OCI-LY1 (cell line): ENCODE measurements at regions not wholly inside any gene's neighbourhood (a gene's known extent, or its start where the extent isn't known, plus 50 kb on each side); places are given as distances from the start of the nearest gene placed in this dataset.

ENCODE experiments used
- H2AFZ ChIP-seq: fragments of 200-600 bp; sonication (generic), shearing (Covaris generic); 2 replicates; pipeline ENCODE4 v1.6.0; 2014; ENCODE audit warnings: antibody characterized with exemption, mild to moderate bottlenecking, low read length
- H3F3A ChIP-seq: fragments of 200-600 bp; sonication (generic), shearing (Covaris generic); 2 replicates; pipeline ENCODE4 v1.6.0; 2014; ENCODE audit warnings: mild to moderate bottlenecking, antibody characterized with exemption, low read length, moderate library complexity; ENCODE audit not compliant: insufficient read depth
- H3K27ac ChIP-seq: fragments of 200-600 bp; sonication (generic); 2 replicates; pipeline ENCODE4 v1.5.1; 2014; ENCODE audit warnings: low read length, mixed run types, mild to moderate bottlenecking, low read depth; ENCODE audit not compliant: poor library complexity, severe bottlenecking
- H3K27me3 ChIP-seq: fragments of 200-600 bp; sonication (generic); 2 replicates; pipeline ENCODE4 v1.6.0; 2014; ENCODE audit warnings: antibody characterized with exemption, mild to moderate bottlenecking, low read length, moderate library complexity; ENCODE audit not compliant: insufficient read depth
- H3K36me3 ChIP-seq: fragments of 200-600 bp; sonication (generic); 2 replicates; pipeline ENCODE4 v1.6.1; 2014; ENCODE audit warnings: mild to moderate bottlenecking, antibody characterized with exemption, low read length, moderate library complexity, mixed read lengths; ENCODE audit not compliant: insufficient read depth
- H3K4me1 ChIP-seq: fragments of 200-600 bp; sonication (generic); 2 replicates; pipeline ENCODE4 v1.5.1; 2014; ENCODE audit warnings: mild to moderate bottlenecking, low read length, moderate library complexity; ENCODE audit not compliant: insufficient read depth, severe bottlenecking
- H3K4me2 ChIP-seq: fragments of 200-600 bp; sonication (generic), shearing (Covaris generic); 2 replicates; pipeline ENCODE4 v1.6.1; 2014; ENCODE audit warnings: low read length
- H3K4me3 ChIP-seq: fragments of 200-600 bp; sonication (generic); 2 replicates; pipeline ENCODE4 v1.5.1; 2014; ENCODE audit warnings: low read length, low read depth, mild to moderate bottlenecking, mixed read lengths; ENCODE audit not compliant: poor library complexity, severe bottlenecking
- H3K79me2 ChIP-seq: fragments of 200-600 bp; shearing (Covaris generic); 2 replicates; pipeline ENCODE4 v1.6.1; 2016; ENCODE audit warnings: mixed run types, low read length, mixed read lengths; ENCODE audit not compliant: insufficient read depth
- H3K9ac ChIP-seq: fragments of 200-600 bp; sonication (generic), shearing (Covaris generic); 2 replicates; pipeline ENCODE4 v1.6.1; 2014; ENCODE audit warnings: mild to moderate bottlenecking, low read length, mixed read lengths
- H3K9me2 ChIP-seq: fragments of 200-600 bp; sonication (generic), shearing (Covaris generic); 2 replicates; pipeline ENCODE4 v1.6.1; 2014; ENCODE audit warnings: low read depth, mild to moderate bottlenecking, low read length, mixed read lengths
- H3K9me3 ChIP-seq: fragments of 200-600 bp; shearing (Covaris generic); 2 replicates; pipeline ENCODE4 v1.6.1; 2014; ENCODE audit warnings: low read length, mixed read lengths
- H4K20me1 ChIP-seq: fragments of 200-600 bp; sonication (generic), shearing (Covaris generic); 2 replicates; pipeline ENCODE4 v1.6.0; 2016; ENCODE audit warnings: mild to moderate bottlenecking, low read length; ENCODE audit not compliant: insufficient read depth
- CTCF ChIP-seq: fragments of 200-600 bp; sonication (generic), shearing (Covaris generic); IDR thresholded peaks from 2 replicates; pipeline ENCODE4 v1.5.1; 2017; ENCODE audit warnings: mild to moderate bottlenecking, antibody characterized with exemption, low read length, moderate library complexity, mixed read lengths
- EZH2 ChIP-seq: fragments of 200-600 bp; sonication (generic), shearing (Covaris generic); IDR thresholded peaks from 2 replicates; pipeline ENCODE4 v1.8.0; 2017; ENCODE audit warnings: borderline replicate concordance, mixed run types, mild to moderate bottlenecking, antibody characterized with exemption, low read length, moderate library complexity, mixed read lengths

GRCh38 chrX:96140796-96141195 is 543.8 kb upstream of the DIAPH2 start:
- Histone ChIP-seq H3K27me3 (no peaks in the 10 kb centered on the region), H3K36me3 (no peaks in the 10 kb centered on the region), H3K9ac (no peak overlapping the region), H3K4me2 (no peak overlapping the region), H4K20me1 (no peaks in the 10 kb centered on the region), H3K27ac (no peak overlapping the region), H3K4me3 (no peak overlapping the region), H3K4me1 (no peaks in the 10 kb centered on the region), H3K9me2 (no peaks in the 10 kb centered on the region), H2AFZ (no peak overlapping the region), H3K79me2 (no peaks in the 10 kb centered on the region), H3F3A (no peaks in the 10 kb centered on the region), H3K9me3 (no peaks in the 10 kb centered on the region)
- TF ChIP-seq CTCF (no peak), EZH2 (no peak)

DNA sequence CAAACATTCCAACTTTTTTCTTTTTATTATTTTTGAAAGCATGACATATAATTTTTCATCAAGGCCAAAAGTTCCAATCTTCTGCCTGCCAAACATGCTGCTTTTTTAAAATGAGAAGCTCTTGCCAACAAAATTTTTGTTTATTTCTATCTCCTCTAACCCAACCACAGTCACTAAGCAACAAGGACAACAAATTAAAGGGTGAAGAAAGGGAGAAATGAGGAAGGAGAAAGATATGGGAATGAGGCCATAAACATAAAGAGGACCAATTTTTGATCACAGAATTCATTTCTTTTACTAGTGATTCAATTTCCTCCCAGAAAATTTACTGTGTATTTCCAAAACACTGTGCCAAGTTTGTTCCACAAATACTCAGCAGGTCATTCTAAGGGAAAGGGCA is 537.0 kb upstream of the DIAPH2 start:
- no peak overlapping the region for H2AFZ ChIP-seq
- H3K4me2 ChIP-seq, result no peak overlapping the region
- no peaks in the 10 kb centered on the region for H3K4me1 ChIP-seq
- H4K20me1 ChIP-seq, result no peaks in the 10 kb centered on the region
- no peaks in the 10 kb centered on the region for H3K9me3 ChIP-seq
- TF ChIP-seq CTCF (no peak), EZH2 (no peak)
- no peaks in the 10 kb centered on the region for H3K79me2 ChIP-seq
- no peaks in the 10 kb centered on the region for H3F3A ChIP-seq
- H3K9ac ChIP-seq, result no peak overlapping the region
- H3K9me2 ChIP-seq, result no peaks in the 10 kb centered on the region
- no peak overlapping the region for H3K27ac ChIP-seq
- H3K36me3 ChIP-seq, result no peaks in the 10 kb centered on the region
- no peak overlapping the region for H3K4me3 ChIP-seq
- H3K27me3 ChIP-seq, result no peaks in the 10 kb centered on the region

DNA sequence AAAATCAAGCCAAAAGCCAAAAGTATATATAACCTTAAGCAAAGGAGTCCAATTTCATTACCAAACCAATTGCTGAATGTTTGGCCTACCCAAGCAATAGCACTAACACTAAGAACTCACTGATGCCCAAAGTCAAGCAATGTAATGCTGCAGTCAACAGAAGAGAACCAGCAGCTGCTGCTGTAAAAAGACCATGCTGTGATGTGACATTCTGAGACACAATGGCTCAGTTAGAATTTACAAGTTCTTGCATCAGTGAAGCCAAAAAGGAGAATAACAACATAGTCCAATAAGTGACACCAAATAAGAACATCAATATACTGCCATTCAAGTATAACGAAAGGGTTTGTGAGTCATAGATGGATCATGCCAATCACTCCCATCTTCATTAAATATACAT is 514.0 kb upstream of the DIAPH2 start:
- TF ChIP-seq CTCF, result no peak
- no peak for TF ChIP-seq EZH2
- Histone ChIP-seq H3K4me2 (no peak overlapping the region), H3K9me2 (no peaks in the 10 kb centered on the region), H3K36me3 (no peaks in the 10 kb centered on the region), H2AFZ (no peak overlapping the region), H3K27me3 (no peaks in the 10 kb centered on the region), H3K9me3 (no peaks in the 10 kb centered on the region), H3K4me3 (no peak overlapping the region), H4K20me1 (no peaks in the 10 kb centered on the region), H3K9ac (no peak overlapping the region), H3K27ac (no peak overlapping the region), H3K79me2 (no peaks in the 10 kb centered on the region), H3F3A (no peaks in the 10 kb centered on the region), H3K4me1 (no peaks in the 10 kb centered on the region)
